ENCODE measurements at regions not wholly inside any gene's neighbourhood (a gene's known extent, or its start where the extent isn't known, plus 50 kb on each side); places are given as distances from the start of the nearest gene placed in this dataset.

DNA sequence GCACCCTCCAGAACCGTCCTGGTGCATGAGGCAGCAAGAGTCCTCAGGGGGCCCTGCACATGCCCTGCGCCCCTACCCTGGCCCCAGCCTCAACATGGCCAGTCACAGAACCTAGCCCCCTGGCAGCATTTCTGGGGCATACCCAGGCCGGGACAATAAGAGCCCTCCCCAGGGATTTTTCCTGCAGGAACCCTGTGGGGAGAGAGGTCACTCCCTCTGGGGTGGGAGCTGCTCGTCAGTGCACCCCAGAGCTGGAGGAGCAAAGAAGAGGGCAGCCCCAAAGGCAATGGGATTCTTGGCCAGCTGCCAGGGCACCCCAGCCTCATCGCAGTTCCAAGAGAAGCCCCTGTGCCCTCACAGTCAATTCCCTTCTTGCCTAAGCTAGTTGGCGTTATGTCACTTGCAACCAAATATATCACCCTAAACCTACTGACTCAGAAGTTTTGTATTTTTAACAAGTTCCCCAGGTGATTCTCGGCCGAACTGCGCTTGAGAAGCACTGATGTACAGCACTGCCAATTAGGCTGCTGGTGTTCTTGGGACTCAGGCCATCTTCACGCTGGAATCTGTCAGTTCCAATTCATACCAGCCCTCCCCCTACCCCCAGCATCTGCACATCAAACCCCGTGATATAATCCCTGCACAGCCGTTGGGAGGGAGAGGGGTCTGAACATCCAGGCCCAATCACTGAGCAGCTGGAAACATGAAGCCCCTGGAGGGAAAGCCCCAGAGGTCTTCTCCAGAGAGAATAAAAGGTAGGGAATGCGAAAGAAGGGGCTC lies 87.5 kb upstream of the PRR20G start:
- DNase-seq (ENCODE audit: low spot score): no peak

DNA sequence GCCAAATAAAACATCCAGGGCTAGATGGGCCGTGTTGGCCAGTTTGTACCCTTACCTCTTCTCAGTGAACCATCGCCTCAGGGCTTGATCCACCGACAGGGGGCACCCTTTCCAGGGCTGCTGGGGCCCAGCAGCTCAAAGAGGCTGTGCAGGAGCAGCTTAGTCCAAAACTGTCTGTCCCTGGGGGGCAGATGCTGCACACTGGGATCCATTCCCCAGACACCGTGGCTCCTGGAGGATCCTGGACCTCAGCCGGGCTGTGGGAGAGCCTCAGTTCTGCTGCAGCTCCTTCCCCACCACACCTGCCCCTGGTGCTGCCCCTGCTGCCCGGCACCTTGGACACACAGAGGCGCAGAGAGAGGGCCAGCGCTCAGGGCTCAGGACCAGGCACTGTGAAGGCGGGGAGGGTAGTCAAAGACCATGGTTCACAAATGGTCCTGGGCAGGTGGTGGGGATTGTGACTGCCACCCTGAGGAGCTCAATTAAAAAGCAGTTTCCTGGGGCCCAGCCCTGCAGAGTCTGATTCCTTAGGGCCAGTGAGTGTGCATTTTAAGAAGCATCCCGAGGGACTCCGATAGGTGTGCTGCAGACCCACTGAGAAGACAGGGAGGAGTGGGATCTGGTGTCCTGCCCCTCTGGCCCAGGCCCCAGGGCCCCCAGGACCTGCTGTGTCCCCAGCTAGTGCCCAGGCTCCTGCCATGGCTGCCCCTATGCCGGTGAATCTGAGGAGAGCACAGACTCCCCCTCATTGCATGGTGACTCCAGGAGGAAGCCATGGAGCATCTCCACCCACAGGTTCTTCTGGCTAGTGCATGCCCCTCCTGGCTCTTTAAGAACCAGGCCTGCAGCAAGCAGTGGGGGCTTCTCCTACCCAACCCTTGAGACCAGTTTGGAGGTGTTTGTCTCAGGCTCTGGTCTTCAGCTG lies 86.5 kb upstream of the PRR20G start:
- no peak for DNase-seq (ENCODE audit: low spot score)

DNA sequence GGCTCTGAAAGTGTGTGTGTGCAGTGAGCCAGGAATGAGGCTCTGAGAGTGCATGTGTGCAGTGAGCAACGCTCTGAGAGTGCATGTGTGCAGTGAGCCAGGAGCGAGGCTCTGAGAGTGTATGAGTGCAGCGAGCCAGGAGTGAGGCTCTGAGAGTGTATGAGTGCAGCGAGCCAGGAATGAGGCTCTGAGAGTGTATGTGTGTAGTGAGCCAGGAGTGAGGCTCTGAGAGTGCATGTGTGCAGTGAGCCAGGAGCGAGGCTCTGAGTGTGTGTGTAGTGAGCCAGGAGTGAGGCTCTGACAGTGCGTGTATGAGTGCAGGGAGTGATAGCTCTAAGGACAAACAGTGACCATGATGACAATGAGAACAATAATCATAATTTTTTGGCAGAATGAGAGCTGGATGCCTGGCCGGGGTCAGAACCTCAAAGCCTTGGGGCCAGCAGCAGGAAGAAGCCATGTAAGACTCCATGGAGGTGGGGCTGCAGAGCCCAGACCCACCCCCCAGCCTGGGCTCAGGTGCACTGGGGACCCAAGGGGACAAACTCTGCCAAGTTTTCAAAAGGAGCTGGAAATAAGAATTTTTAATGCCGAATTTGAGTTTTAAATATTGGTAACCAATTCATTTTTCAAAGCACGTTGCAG lies 85.7 kb upstream of the PRR20G start:
- DNase-seq (ENCODE audit: low spot score): no peak

DNA sequence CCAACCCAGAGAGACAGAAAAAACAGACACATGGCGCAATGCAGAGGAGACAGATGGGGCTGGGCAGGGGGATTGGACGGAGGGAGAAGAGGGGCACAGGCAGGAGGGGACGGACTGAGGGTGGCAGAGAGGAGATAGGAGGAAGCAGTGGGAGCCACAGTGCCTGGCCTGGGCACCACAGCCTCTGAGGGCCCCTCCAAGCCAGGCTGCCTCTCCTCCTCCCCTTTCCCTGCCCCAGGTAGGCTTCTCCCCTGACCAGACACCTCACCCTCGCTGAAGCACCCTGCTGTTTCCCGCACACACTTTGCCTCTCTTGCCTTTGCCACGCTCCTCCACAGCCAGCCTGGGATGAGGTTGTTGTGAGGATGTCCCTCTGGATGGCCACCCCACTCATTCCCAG lies 84.0 kb upstream of the PRR20G start:
- DNase-seq (ENCODE audit: low spot score): no peak

DNA sequence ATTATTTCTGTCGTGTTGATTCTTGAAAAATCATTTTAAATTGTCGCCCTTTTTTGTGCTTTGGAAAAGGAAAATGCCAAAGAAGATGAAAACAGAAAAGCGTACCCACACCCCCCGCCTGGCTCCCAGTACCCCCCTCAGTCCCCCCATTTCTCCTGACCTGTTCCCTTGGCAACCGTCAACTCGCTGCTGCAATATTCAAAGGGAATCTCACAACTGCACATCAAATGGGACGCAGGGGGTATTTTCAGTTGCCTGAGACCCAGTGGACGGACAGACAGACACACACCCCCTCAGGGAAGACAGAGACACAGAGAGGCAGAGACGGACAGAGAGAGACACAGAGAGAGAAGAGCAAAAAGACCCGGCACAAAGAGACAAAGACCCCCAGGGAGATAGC lies 83.5 kb upstream of the PRR20G start:
- DNase-seq (ENCODE audit: low spot score): no peak

DNA sequence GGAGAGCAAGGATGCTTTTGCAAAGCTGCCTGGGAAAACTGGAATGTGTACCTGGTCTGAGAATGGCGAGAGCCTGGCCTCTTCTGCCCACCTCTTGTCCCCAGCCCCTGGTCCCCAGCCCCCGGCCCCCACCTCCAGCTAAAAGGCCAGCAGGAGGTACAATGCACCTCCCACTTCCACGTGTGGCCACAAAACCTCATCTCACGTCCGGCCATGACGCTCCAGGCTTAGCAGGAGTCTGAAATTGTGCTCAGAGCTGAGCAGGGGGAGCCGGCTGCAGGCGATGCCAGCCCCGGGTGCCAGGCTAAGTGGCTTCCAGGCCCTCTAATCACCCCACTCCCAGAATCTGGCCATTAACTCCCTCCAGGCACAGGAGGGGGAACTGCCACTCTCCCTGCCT lies 83.1 kb upstream of the PRR20G start:
- no peak for DNase-seq (ENCODE audit: low spot score)

DNA sequence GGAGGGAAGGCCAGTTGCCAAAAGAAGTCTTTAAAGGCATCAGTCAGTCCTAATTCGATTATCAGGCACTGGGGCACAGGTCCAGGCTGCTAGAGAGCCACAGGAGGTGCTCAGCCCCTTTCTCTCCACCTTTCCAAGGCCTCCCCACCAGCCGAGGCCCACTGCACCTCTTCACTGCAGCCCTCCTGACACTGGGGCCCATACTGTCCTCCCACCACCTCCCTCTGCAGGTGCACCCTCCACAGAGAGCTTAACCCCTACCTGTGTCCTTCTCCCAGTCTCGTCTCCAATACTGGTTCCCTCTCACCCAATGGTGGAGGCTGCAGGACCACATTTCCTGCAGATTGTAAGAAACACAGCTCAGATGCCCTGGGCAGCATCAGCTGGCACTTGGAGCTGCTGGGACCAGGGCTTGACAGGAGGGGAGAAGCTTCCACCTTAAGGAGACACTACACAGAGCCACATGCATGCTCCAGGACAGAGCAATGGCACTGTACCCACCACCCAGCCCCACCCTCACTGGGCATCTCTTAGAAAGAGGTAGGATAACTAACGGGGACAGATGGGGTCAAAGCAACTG lies 81.6 kb upstream of the PRR20G start:
- no peak for DNase-seq (ENCODE audit: low spot score)

DNA sequence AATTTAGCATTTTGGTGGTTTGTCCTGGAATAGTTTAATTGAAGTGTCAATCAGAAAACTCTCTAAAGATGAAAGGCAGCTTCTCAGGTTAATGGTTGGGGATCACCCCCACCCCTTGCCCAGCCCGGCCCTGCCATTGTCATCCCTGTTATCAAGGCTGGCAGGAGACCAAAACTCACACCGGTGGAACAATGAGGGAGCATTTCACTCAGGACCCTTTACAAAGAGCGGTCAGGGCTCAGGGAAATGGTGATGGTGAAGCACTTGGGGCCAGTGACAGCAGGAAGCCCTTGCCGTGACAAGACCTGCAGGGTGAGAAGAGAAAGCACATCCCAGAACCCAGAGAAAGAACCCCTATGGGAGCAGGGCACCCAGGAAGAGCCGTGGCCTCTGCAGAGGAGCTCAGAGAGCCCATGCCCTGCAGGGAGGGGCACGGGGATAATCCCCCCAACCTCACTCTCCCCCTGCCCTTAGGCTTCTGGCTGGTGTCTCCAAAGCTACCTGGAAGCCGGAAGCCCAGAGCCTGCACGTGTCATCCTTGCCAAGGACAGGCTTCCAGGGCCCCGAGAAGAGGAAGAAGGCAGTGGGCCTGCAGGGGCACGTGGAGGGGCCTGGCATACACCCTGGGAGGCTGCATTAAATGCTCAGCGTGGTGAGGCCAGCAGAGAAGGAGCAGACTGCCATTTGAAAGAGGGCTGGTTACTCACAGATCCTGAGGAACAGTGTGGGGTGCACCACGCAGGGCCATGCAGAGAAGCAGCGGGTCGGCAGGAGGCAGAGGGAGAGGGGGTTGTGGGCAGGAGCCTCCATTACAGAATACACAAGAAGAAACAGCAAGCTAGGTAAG lies 80.6 kb upstream of the PRR20G start:
- no peak for DNase-seq (ENCODE audit: low spot score)

DNA sequence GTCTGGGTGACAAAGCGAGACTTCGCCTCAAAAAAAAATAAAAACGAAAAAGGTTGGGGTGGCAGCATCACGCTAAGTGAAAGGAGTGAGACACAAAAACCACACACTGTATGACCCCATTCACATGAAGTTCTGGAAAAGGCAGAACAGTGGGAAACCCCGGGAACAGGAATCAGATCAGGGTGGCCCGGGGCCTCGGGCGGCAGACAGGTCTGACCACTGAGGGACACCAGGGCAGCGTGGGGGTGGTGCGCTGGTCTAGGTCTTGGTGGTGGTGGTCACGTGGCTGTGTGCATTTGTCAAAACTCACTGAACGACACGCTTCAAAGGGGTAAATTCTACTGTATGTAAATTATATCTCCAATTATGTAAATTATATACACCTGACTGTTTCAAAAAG lies 79.7 kb upstream of the PRR20G start:
- DNase-seq (ENCODE audit: low spot score): no peak

DNA sequence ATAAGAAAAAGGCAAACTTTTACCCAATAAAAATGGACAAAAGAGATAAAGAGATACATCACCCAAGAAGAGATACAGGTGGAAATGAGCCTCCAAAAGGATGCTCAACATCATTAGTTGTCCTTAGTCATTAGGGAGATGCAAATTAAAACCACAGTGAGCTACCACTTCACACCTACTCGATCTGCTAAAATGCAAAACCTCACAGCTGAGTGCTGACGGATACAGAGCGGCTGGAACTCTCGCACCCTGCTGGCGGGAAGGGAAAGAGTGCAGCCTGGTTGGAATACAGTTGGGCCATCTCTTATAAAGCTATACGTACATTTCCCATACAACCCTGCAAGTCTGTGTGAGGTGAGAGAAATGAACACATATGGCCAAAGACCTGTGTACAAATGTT lies 78.5 kb upstream of the PRR20G start:
- DNase-seq (ENCODE audit: low spot score): no peak

DNA sequence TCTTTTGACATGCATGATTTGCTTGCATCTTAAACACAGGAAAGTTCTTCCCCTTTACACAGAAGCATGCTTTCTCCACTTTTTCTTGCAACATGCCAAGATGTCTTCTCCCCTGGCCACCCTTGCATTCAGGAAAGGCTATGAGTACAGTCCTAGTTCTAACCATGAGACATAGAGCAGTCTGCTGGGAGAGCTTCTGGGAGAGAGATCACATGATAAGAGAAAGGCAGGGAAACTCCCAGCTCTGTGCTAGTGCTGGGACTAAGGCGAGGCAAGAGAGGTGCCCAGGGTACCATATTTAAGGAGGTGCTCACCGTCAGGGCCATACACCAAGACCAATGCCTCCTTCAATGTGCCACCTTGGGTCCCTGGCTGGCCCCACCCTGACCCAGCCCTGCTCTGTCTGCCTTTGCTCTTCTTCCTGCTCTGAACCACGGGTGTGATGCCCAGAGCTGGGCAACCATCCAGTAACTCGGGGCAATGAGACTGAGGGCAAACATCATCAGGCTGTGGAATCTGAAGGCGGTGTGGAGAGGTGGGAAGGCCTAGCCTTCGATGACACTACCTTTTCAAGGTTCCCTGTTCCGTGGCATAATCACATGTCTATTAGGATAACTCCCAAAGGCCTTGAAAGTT lies 77.4 kb upstream of the PRR20G start:
- DNase-seq (ENCODE audit: low spot score): peak; percentile 12

DNA sequence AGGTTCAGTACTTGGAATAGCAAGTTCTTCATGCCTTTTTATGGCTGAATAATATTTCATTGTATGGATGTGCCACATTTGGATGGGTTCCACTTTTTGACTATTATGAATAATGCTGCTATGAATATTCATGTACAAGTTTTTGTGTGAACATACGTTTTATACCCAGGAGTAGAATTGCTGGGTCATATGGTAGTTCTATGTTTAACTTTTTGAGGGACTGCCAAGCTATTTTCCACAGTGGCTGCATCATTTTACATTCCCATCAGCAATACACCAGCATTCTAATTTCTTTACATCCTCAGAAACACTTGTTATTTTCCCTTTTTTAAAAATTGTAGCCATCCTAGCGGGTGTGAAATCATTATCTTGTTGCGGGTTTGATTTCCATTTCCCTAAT lies 76.0 kb upstream of the PRR20G start:
- DNase-seq (ENCODE audit: low spot score): no peak

DNA sequence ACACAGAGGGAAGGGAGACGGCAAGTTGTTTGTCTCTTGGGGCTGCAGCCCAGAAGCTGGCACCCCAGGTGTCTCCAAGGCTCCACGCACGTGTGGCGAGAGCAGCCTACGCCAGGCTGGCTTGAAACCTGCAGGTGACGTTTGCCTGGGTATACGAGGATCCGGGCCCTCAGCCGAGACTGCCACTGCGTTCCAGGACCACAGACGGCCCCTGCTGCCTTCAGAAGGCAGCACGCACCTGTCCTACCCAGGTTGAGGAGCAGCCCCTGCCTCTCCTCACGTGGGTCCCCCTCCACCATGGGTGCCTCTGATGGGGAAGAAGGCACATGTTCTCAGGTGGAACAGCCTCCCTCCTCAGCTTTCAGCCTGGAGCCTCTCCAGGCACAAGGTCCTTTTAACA lies 75.3 kb upstream of the PRR20G start:
- no peak for DNase-seq (ENCODE audit: low spot score)

DNA sequence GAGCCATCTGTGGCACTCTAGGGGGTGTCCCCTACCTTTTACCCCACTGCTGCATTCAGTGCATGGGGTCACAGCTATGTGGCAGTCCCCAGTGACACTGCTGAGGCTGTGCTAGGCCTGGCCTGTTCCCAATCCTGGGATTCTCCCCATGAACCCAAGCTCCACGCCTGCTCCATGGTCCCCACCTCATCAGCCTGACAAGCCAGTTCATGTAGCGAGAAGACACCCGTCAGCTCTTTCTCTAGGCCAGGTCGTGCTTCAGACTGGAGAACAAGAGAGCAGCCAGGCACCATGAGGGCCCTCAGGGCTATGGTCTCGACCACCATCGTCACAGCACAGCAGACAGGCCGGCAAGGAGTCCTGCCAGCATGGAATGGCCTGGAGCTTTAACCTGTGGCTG lies 72.8 kb upstream of the PRR20G start:
- no peak for DNase-seq (ENCODE audit: low spot score)

DNA sequence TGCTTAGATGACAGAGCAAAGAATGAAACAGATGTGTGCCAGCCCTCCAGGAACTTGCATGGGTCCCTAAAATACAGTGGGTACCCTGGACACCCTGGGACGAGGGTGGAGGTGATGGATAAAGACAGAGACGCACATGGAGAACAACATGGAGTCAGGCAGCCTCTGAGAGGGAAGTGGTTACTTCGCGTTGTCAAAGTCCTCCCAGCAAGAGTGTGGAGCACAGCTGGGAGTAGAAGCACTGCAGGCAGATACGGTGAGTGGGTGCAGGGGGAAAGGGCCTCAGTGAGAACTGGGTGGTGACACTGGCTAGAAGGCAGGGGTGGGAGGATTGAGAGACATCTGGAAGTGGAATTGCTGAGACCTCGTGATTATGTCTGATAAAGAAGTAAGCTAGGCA lies 70.8 kb upstream of the PRR20G start:
- no peak for DNase-seq (ENCODE audit: low spot score)

DNA sequence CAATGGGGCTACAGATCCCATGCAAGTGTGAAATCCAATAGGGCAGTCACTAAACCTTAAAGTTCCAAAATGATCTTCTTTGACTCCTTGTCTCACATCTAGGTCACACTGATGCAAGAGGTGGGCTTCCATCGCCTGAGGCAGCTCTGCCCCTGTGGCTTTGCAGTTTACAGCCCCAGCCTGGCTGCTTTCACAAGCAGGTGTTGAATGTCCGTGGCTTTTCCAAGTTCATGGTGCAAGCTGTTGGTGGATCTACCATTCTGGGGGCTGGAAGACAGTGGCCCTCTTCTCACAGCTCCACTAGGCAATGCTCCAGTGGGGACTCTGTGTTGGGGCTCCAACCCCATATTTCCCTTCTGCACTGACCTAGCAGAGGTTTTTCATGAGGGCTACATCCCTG lies 68.5 kb upstream of the PRR20G start:
- no peak for DNase-seq (ENCODE audit: low spot score)

DNA sequence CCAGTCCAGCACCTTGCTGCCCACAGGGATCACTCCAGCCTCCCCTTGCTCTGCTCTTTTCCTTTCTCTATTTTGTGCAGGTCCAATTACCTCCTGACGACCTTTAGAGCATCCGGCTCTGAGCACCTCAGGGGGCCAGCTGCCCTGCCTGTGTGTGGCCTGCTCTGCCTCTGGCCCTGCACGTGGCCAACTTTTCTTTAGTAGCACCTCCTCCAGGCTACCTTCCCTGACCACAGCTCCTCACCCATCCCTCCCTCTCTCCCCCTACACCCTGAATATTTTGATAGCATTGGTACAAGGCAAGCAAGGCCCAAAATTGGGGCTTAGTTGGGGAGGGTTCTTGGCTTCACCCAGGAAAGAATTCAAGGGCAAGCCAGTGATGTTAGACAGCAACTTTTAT lies 66.9 kb upstream of the PRR20G start:
- no peak for DNase-seq (ENCODE audit: low spot score)

DNA sequence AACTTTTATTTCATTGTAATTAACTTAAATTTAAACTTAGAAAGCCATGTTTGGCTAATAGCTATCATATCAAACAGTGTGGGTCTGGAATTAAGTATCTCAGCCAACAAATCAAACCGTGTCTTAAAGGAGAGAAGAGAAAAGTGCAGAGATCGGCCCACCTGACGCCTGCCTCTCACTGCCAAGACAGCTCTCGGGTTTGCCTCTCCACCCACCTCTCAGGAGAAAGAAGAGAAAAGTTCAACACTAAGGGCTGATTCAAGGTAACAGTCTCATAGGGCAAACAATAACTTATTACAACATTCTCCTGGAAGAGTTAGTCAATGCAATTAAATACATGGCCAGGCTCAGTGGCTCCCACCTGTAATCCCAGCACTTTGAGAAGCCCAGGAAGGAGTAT lies 64.8 kb upstream of the PRR20G start:
- DNase-seq (ENCODE audit: low spot score): no peak

DNA sequence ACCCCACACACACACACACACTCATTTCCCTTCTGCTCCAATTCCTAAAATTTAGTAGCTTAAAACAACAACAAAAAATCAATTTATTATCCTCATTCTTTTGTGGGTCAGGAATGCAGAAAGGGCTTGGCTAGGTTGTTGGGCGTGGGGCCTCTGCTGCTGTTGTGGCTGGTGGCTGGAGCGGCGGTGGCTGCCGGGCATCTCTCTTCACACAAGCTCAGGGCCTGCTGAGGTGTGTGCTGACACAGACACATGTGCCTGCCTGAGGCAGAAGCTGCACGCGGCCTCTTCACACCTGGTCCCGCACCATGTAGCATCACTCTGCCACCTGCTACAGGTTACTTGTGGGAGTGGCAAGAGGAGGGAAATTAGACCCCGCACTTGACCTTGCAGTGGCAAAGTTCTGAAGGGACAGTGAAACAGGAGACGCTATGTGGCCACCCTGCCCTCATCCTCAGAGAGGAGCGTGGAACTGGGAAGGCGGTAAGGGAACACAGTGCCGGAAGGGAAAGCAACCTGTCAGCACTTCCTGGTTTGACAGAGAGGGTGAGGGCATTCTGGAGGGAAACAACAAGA lies 64.0 kb upstream of the PRR20G start:
- no peak for DNase-seq (ENCODE audit: low spot score)

DNA sequence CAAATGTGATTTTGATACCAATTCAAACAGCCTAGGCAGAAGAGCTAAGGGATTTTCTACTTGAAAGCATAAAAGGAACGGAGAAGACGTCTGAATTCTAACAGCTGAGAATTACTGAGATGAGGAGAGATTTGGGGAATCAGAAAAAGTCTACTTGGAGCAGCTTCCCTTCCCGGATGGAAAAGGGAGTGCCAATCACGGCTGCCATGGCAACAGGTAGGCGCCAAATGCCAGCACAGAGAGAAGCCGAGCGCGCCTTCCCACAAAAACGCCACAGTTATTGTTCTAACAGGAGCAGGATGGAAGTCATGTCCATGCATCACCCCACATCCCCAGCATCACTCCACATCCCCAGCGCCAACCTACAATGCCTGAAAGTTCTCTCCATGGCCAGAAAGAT lies 63.5 kb upstream of the PRR20G start:
- DNase-seq (ENCODE audit: low spot score): no peak
